GM21619 (cell line): ENCODE measurements at regions not wholly inside any gene's neighbourhood (a gene's known extent, or its start where the extent isn't known, plus 50 kb on each side); places are given as distances from the start of the nearest gene placed in this dataset.

ENCODE experiments used
- ATAC-seq: cut with Tn5 transposase; IDR thresholded peaks from one replicate; pipeline ENCODE4 v1.9.1; 2021; ENCODE audit not compliant: unreplicated experiment

GRCh38 chr16:63230421-63231040, 1194.3 kb upstream of the CDH8 start:
- no peak for ATAC-seq

GRCh38 chr16:63228259-63228658, 1192.0 kb upstream of the CDH8 start:
- no peak for ATAC-seq

- ATAC-seq, result no peak
Measured at GRCh38 chr16:63223851-63224250, 1187.6 kb upstream of the CDH8 start.

- no peak for ATAC-seq
Measured at GRCh38 chr16:63216696-63217423, 1180.6 kb upstream of the CDH8 start.

- ATAC-seq, result no peak
Measured at GRCh38 chr16:63201851-63202250, 1165.6 kb upstream of the CDH8 start.

- no peak for ATAC-seq
Measured at GRCh38 chr16:63200940-63201339, 1164.7 kb upstream of the CDH8 start.

GRCh38 chr16:63195336-63195735, 1159.1 kb upstream of the CDH8 start:
- ATAC-seq, result no peak

GRCh38 chr16:63192980-63193379, 1156.7 kb upstream of the CDH8 start:
- ATAC-seq, result no peak

- ATAC-seq, result no peak
Measured at GRCh38 chr16:63188086-63188771, 1152.0 kb upstream of the CDH8 start.

- ATAC-seq, result no peak
Measured at GRCh38 chr16:63187638-63188037, 1151.4 kb upstream of the CDH8 start.

- no peak for ATAC-seq
Measured at GRCh38 chr16:63185235-63185780, 1149.1 kb upstream of the CDH8 start.

- ATAC-seq, result no peak
Measured at GRCh38 chr16:63183743-63184142, 1147.5 kb upstream of the CDH8 start.

GRCh38 chr16:63175313-63175712, 1139.1 kb upstream of the CDH8 start:
- no peak for ATAC-seq

- ATAC-seq, result no peak
Measured at GRCh38 chr16:63174801-63175200, 1138.6 kb upstream of the CDH8 start.

GRCh38 chr16:63171545-63171944, 1135.3 kb upstream of the CDH8 start:
- no peak for ATAC-seq

- no peak for ATAC-seq
Measured at GRCh38 chr16:63169100-63169499, 1132.9 kb upstream of the CDH8 start.

- no peak for ATAC-seq
Measured at GRCh38 chr16:63157818-63158217, 1121.6 kb upstream of the CDH8 start.

- ATAC-seq, result no peak
Measured at GRCh38 chr16:63146251-63146650, 1110.0 kb upstream of the CDH8 start.

- no peak for ATAC-seq
Measured at GRCh38 chr16:63145411-63145810, 1109.2 kb upstream of the CDH8 start.

GRCh38 chr16:63135069-63135468, 1098.8 kb upstream of the CDH8 start:
- no peak for ATAC-seq

- ATAC-seq, result no peak
Measured at GRCh38 chr16:63131503-63131902, 1095.3 kb upstream of the CDH8 start.

- ATAC-seq, result no peak
Measured at GRCh38 chr16:63130942-63131341, 1094.7 kb upstream of the CDH8 start.
